Muscle layer of duodenum (tissue), 2 donors: ENCODE measurements at regions not wholly inside any gene's neighbourhood (a gene's known extent, or its start where the extent isn't known, plus 50 kb on each side); places are given as distances from the start of the nearest gene placed in this dataset.

Source experiments
- H3K27ac ChIP-seq: one replicate; pipeline ENCODE4 v1.7.0; 2013; ENCODE audit warnings: mild to moderate bottlenecking, low read length
- H3K27me3 ChIP-seq: one replicate; pipeline ENCODE4 v1.7.0; 2013; ENCODE audit warnings: low read depth, mild to moderate bottlenecking, control low read depth, low read length
- H3K36me3 ChIP-seq, 2 donors: one replicate each; pipeline ENCODE4 v1.7.0; 2013; ENCODE audit warnings: low read length in 2 of 2, control low read depth in 1 of 2, mild to moderate bottlenecking in 1 of 2; ENCODE audit not compliant: insufficient read depth in 2 of 2, control insufficient read depth in 1 of 2
- H3K4me1 ChIP-seq, 2 donors: one replicate each; pipeline ENCODE4 v1.7.0; 2013; ENCODE audit warnings: low read length in 2 of 2, mild to moderate bottlenecking in 2 of 2, control low read depth in 1 of 2, moderate library complexity in 1 of 2; ENCODE audit not compliant: insufficient read depth in 2 of 2, control insufficient read depth in 1 of 2
- H3K4me3 ChIP-seq, 2 donors: one replicate each; pipeline ENCODE4 v1.7.0; 2013; ENCODE audit warnings: low read length in 2 of 2, low read depth in 1 of 2, mild to moderate bottlenecking in 1 of 2
- H3K9me3 ChIP-seq, 2 donors: one replicate each; pipeline ENCODE4 v1.7.0; 2013; ENCODE audit warnings: low read length in 2 of 2, control low read depth in 1 of 2, mild to moderate bottlenecking in 1 of 2; ENCODE audit not compliant: control insufficient read depth in 1 of 2
- donor health status: healthy.

DNA sequence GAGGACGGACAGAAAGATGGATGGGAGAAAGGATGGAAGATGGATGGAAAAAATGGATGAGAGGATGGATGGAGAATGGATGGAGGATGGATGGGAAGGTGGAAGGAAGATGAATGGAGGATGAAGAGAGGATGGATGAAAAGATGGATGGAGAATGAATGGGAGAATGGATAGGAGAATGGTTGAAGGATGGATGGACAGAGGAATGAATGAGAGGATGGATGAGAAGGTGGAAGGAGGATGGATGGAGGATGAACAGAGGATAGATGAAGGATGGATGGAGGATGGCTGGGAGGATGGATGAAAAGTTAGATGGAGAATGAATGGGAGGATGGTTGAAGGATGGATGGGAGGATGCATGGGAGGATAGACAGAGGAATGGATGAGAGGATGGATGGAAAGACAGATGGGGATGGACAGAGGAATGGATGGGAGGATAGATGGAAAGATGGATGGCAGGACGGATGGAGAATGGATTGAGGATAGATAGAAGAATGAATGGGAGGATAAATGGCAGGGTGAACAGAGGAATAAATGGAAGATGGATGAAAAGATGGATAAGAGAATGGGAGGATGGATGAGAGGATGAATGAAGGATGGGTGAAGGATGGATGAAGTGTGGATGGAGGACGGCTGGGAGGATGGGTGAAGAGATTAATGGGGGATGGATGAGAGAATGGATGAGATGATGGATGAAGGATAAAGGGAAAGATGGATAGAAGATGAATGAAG lies 217.7 kb upstream of the IER5L start:
- Histone ChIP-seq H3K4me3 (no peak overlapping the region), H3K27ac (no peak overlapping the region), H3K4me1 (no peaks in the 10 kb centered on the region), H3K9me3 (no peaks in the 10 kb centered on the region), H3K36me3 (no peaks in the 10 kb centered on the region), H3K27me3 (no peaks in the 10 kb centered on the region)

DNA sequence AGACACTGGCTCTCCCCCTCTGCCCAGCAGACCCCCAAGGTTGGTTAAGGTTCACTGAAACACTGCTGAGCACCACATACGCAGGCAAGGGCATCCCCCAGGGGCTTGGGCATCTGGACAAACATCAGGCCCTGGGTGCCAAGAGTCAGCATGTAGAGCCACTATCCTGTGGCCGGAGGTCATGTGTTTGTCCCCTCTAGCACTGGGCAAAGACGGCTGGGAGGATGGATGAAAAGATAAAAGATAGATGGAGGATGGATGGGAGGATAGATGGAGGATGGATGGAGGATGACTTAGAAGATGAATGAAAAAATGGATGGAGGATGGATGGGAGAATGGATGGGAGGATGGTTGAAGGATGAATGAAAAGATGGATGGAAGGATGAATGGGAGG lies 216.8 kb upstream of the IER5L start:
- Histone ChIP-seq H3K36me3 (no peaks in the 10 kb centered on the region), H3K4me3 (no peak overlapping the region), H3K4me1 (no peaks in the 10 kb centered on the region)

DNA sequence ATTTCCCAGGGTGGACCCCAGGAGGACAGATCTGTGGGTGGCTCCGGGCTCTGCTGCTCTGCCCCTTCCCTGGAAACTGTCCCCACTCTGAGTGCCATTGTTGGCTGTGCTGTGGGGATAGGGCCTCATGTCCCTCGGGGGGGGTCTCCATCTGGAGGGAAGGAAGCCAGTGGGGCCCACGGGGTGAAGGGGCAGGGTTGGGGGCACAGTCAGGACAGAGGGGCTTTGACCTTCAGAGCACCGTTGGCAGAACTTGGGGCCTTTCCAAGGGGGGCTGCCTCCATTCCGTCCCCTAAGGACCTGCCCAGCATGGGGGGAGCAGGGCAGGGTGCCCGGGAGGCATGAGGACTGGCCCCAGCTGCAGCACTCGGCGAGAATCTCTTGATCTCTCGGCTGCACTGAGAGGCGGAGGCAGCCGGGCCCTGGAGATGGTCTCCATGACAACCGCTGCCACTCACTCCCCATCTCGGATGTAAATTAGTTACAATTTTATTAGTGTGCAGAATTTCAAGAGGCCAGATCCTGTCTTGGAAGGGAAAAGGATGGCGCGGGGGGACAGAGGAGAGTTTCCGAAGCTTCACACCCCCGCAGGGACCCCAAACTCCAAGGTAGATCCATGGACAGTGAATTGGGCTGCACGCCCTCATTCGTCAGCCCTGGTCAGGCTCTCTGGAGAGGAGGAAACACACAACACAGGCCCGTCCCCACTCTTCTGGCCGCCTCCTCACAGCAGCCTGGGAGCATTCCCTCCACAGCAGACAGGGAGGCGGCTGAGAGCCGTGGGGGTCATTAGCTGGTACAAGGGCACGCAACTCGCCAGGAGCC lies 216.2 kb upstream of the IER5L start:
- H3K36me3 ChIP-seq, result no peaks in the 10 kb centered on the region
- H3K4me3 ChIP-seq, result no peak overlapping the region
- no peak overlapping the region for H3K27ac ChIP-seq
- H3K27me3 ChIP-seq, result no peaks in the 10 kb centered on the region
- no peaks in the 10 kb centered on the region for H3K4me1 ChIP-seq
- H3K9me3 ChIP-seq, result no peaks in the 10 kb centered on the region

More for the DNA sequence above, 216.8 kb upstream of the IER5L start:
- no peak overlapping the region for H3K27ac ChIP-seq
- H3K27me3 ChIP-seq, result no peaks in the 10 kb centered on the region
- no peaks in the 10 kb centered on the region for H3K9me3 ChIP-seq

DNA sequence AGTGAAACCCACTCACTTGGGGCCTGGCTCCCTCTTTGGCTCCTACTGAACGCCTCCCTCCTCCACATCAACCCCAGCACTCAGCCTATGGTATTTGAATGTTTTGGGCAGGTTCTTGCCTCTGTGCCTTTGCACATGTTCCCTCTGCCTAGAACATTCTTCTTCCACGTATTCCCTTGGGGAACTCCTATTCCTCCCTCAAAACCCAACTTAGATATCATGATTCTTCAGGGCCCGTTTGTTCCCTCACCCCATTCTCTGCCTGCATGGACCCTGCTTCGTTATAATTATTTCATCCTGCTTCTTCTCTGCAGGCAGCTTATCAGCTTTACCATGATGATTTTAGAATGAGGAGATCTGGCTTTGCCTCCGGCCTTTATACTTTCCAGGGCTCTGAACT lies 215.0 kb upstream of the IER5L start:
- Histone ChIP-seq H3K36me3 (no peaks in the 10 kb centered on the region), H3K9me3 (no peaks in the 10 kb centered on the region), H3K4me3 (no peak overlapping the region), H3K27ac (no peak overlapping the region), H3K4me1 (no peaks in the 10 kb centered on the region), H3K27me3 (no peaks in the 10 kb centered on the region)

DNA sequence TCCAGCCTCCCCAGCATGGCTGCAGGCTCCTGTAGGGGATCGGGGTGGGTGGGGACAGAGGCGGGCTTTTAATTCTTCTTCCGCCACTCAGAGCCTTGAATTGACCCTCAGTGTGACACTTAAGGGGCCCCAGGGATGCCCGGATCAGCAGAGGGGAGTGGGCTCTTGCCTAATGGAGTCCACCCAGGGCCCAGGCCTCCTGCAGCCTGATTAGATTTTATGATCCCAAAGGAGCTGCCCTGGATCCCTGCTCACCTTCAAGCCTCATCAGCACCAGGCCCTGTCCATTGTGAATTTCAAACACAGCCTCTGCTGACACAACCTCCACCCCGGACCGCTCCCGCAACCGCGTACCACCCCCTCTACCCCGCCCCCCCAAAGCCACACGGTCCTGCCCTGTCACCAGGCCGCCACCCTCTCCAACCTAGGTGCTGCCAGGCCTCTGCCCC lies 214.1 kb upstream of the IER5L start:
- H3K4me3 ChIP-seq, result no peak overlapping the region
- no peaks in the 10 kb centered on the region for H3K9me3 ChIP-seq
- no peaks in the 10 kb centered on the region for H3K4me1 ChIP-seq
- H3K27ac ChIP-seq, result no peak overlapping the region
- H3K36me3 ChIP-seq, result no peaks in the 10 kb centered on the region
- no peaks in the 10 kb centered on the region for H3K27me3 ChIP-seq

DNA sequence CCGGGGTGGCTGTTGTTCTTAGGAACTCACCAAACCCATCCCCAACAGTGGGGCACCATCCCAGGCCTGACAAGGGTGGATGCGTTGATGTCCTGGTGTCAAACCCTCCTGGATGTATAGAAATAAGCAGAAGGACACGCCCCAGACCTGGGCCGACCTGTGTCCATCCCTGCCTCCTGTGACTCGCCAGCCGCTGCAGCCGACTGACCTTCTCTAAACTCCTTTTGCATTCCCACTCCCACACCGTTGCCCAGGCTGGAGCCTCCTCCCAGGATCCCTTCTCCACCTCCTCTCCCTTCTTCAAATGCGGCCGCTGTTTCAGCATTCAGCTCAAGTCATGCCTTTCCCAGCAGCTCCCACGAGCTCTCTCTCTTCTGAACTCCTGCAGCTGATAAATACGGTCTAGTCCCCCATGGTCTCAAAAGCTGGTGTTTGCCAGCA lies 213.2 kb upstream of the IER5L start:
- Histone ChIP-seq H3K36me3 (no peaks in the 10 kb centered on the region), H3K4me3 (no peak overlapping the region), H3K27me3 (no peaks in the 10 kb centered on the region), H3K9me3 (no peaks in the 10 kb centered on the region), H3K4me1 (no peaks in the 10 kb centered on the region), H3K27ac (no peak overlapping the region)

DNA sequence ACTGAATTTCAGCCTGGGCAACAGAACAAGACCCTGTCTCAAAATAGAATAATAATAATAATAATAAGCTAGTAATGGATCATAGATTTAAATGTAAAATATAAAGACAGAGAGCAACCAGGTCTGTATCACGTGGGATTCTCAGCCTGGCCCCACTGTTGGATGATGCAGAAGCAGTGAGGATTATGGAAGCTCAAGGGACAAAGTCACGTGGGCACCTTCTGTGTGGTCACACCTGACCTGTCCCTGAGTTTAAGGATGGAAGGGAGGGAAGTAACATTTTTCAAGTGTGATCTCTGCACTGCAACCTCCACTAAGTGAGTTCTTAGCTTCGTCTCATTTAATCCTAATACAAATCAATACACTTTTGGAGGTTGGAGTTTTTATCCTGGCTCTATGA lies 212.5 kb upstream of the IER5L start:
- Histone ChIP-seq H3K4me3 (no peak overlapping the region), H3K4me1 (no peaks in the 10 kb centered on the region), H3K9me3 (no peaks in the 10 kb centered on the region), H3K27ac (no peak overlapping the region), H3K27me3 (no peaks in the 10 kb centered on the region), H3K36me3 (no peaks in the 10 kb centered on the region)

DNA sequence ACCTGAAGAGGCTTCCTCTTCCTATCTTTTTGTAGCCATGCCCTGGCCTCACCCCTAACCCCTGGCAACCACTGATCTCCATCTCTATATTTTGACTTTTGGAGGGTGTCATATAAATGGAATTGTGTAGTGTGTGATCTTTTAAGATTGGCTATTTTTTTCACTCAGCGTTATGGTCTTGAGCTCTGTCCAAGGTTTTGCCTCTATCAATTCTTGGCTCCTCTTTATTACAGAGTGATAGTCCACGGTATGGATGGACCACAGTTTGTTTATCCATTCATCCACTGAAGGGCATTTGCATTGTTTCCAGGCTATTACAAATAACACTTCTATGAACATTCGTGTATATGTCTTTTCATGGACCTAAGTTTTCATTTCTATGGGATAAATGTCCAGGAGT lies 209.8 kb upstream of the IER5L start:
- Histone ChIP-seq H3K4me3 (no peak overlapping the region), H3K36me3 (no peaks in the 10 kb centered on the region), H3K4me1 (peaks cover 2 to 5% of the 10 kb centered on the region in 2 donors), H3K27ac (no peak overlapping the region), H3K27me3 (no peaks in the 10 kb centered on the region), H3K9me3 (no peaks in the 10 kb centered on the region)

DNA sequence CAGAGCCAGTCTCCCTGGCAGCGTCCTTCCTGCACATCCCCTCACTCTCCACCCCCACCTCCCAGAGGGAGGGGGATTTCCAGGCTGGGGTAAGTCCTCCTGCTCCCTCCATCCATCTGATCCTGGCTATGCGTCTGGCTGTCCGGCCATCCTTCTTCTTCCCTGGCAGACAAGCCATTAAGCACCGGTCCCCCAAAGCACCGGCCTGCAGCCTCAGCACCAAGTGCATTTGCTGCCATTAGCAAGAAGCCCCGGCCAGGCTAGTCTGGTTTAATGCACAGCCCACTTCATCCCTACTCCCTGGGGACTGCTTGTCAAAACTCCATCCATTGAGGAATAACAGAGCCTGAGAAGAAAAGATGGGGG lies 208.7 kb upstream of the IER5L start:
- Histone ChIP-seq H3K4me3 (no peak overlapping the region), H3K27ac (no peak overlapping the region), H3K27me3 (no peaks in the 10 kb centered on the region), H3K36me3 (no peaks in the 10 kb centered on the region), H3K4me1 (peaks cover 8 to 13% of the 10 kb centered on the region in 2 donors), H3K9me3 (no peaks in the 10 kb centered on the region)

DNA sequence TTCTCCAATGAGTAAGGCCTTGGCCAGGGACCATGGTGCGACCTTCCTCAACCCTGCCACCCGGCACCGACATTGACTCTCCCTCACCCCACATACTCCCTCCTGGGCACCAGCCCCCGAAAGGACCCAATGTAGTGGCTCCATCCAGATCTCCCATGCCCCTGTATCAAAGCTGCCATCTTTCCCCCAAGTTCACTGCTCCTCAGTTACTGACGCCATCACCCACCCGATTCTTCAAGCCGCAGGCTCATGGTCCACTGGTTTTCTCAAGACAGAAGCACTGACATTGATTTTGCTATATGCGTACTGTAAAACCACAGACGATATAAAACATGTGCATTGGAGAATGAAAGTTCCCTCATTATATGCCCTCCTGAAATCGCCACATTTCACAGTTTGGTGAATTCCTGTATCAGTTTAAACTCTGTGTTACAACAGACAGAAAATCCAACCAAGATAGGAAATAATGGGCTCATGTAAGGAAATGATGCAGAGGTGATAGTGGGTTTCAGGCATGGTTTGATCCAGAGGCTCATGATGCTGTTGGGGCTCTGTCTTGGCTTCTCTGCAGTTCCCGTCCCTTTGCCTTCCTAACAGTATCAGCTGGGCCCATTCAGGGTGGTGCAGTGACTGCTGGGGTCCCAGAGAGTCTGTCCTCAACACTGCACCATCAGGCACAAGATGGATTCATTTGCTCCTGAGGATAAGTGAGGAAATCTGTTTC lies 207.3 kb upstream of the IER5L start:
- H3K4me1 ChIP-seq, result peaks cover 8 to 13% of the 10 kb centered on the region in 2 donors
- H3K27me3 ChIP-seq, result no peaks in the 10 kb centered on the region
- no peak overlapping the region for H3K27ac ChIP-seq
- H3K9me3 ChIP-seq, result no peaks in the 10 kb centered on the region
- no peak overlapping the region for H3K4me3 ChIP-seq
- no peaks in the 10 kb centered on the region for H3K36me3 ChIP-seq

DNA sequence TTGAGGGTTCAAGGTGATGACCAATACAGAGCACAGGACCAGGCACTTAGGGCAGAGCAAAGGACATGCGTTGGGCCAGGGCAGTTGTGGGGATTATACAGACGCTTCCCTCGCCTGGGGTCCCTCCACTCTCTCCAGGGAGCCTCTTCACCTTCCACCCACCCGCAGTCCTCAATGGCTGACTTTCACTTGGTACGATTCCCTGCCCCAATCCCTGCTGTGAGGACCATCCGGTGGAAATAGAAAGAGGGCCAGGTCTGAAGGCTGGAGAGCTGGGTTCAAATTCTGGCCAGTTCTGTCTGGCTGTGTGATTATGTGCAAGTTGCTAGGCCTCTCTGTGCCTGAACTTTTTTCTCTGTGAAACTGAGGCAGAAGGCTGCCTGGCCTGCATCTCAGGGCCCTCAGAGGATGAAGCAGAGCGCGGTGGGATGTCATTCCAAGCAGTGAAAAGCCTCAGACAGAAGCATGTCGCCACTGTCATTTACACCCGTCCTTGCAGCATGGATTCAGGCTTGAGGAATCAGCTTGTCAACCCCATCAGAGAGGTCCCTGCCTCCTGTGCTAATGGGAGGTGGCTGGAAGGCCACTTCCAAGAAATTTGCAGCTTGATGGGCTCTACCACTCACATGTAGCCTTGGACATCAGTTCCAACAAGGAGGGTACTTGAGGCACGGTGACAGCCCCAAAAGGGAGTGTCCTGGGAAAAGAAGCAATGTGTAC lies 206.6 kb upstream of the IER5L start:
- Histone ChIP-seq H3K27me3 (no peaks in the 10 kb centered on the region), H3K4me1 (peaks cover 8 to 13% of the 10 kb centered on the region in 2 donors), H3K9me3 (no peaks in the 10 kb centered on the region), H3K27ac (no peak overlapping the region), H3K36me3 (no peaks in the 10 kb centered on the region), H3K4me3 (no peak overlapping the region)
